A549 (cell line): ENCODE measurements at regions not wholly inside any gene's neighbourhood (a gene's known extent, or its start where the extent isn't known, plus 50 kb on each side); places are given as distances from the start of the nearest gene placed in this dataset.

Experiments
- ATAC-seq, 2 experiments: fragments of 200-7000 bp in 1 of 2; fragments of >200 bp in 1 of 2; cut with Nextera tagmentation in 1 of 2; cut with Tn5 transposase in 1 of 2; 3 replicates each; pipeline versions ENCODE4 v1.8.0 to v1.9.1; 2018 to 2020; ENCODE audit warnings: mild to moderate bottlenecking in 1 of 2, moderate library complexity in 1 of 2
- CTCF ChIA-PET: fragments of 300-600 bp; sonication (Branson Sonifier 250); formaldehyde crosslinking; extraction: SDS; loops from one replicate; lab custom pipeline; 2021; ENCODE audit warnings: antibody characterized with exemption, inconsistent platforms; lab: Yijun Ruan, JAX
- POLR2A ChIA-PET: fragments of 350-600 bp; formaldehyde crosslinking; extraction: SDS; loops from one replicate; lab custom pipeline; 2021; ENCODE audit warnings: antibody characterized with exemption, inconsistent platforms; lab: Yijun Ruan, JAX
- DNase-seq, 2 experiments: peaks; one replicate each; pipeline versions ENCODE4 v3.0.0 to v3.0.0-alpha.2; 2011 to 2016; ENCODE audit warnings: low read depth in 1 of 2, low spot score in 1 of 2
- FAIRE-seq: peaks from 2 replicates; lab custom pipeline; 2011; peaks lifted over from hg19 to GRCh38; lab: Jason Lieb, UNC
- H3K27ac ChIP-seq, 2 experiments: fragments of >200 bp; sonication (Bioruptor Twin); formaldehyde crosslinking; 3 replicates each; pipeline ENCODE4 v1.5.1; 2016 to 2017
- H3K4me1 ChIP-seq: fragments of >200 bp; sonication (Bioruptor Twin); formaldehyde crosslinking; 3 replicates; pipeline ENCODE4 v1.6.1; 2016
- H3K4me2 ChIP-seq: fragments of >200 bp; sonication (Bioruptor Twin); formaldehyde crosslinking; 3 replicates; pipeline ENCODE4 v1.6.1; 2016
- H3K4me3 ChIP-seq: fragments of >200 bp; sonication (Bioruptor Twin); formaldehyde crosslinking; 3 replicates; pipeline ENCODE4 v1.5.1; 2016
- H3K9me3 ChIP-seq: fragments of >200 bp; sonication (Bioruptor Twin); formaldehyde crosslinking; 3 replicates; pipeline ENCODE4 v1.6.1; 2016
- BHLHE40 ChIP-seq: IDR thresholded peaks from 2 replicates; pipeline ENCODE4 v1.6.1; 2012; ENCODE audit warnings: low read depth, low read length, inconsistent platforms
- CBX2 ChIP-seq: fragments of 200-600 bp; sonication (generic); IDR thresholded peaks from 2 replicates; pipeline ENCODE4 v1.6.1; 2016; ENCODE audit warnings: low read depth, mild to moderate bottlenecking, borderline replicate concordance
- EHF ChIP-seq: fragments of 250-450 bp; sonication (Bioruptor Pico); IDR thresholded peaks from 2 replicates; pipeline ENCODE4 v1.5.0; 2020; ENCODE audit warnings: mild to moderate bottlenecking
- EHMT2 ChIP-seq: fragments of 200-600 bp; sonication (generic); IDR thresholded peaks from 2 replicates; pipeline ENCODE4 v1.6.1; 2016; ENCODE audit warnings: antibody characterized with exemption, low read depth, mild to moderate bottlenecking, moderate library complexity
- ESRRA ChIP-seq: fragments of 150-350 bp; IDR thresholded peaks from 2 replicates; pipeline ENCODE4 v1.6.1; 2014; ENCODE audit warnings: mild to moderate bottlenecking, low read length, borderline replicate concordance
- FOSB ChIP-seq: fragments of 250-450 bp; sonication (Bioruptor Pico); IDR thresholded peaks from 2 replicates; pipeline ENCODE4 v1.5.0; 2020; ENCODE audit warnings: mild to moderate bottlenecking, moderate library complexity
- FOSL2 ChIP-seq, 2 experiments: fragments of 450-650 bp in 1 of 2; fragments of >200 bp in 1 of 2; sonication (Bioruptor Twin) in 1 of 2; formaldehyde crosslinking; IDR thresholded peaks; 2 replicates each; pipeline versions ENCODE4 v1.5.0 to v1.6.1; 2016 to 2020; ENCODE audit warnings: mild to moderate bottlenecking in 1 of 2, moderate library complexity in 1 of 2
- GATA3 ChIP-seq: IDR thresholded peaks from 2 replicates; pipeline ENCODE4 v1.6.1; 2012; ENCODE audit warnings: borderline replicate concordance
- HDAC2 ChIP-seq: fragments of 200-600 bp; sonication (generic); IDR thresholded peaks from 2 replicates; pipeline ENCODE4 v1.6.1; 2016
- HMGXB4 ChIP-seq: fragments of 250-450 bp; sonication (Bioruptor Pico); IDR thresholded peaks from 2 replicates; pipeline ENCODE4 v1.5.0; 2021; ENCODE audit warnings: mild to moderate bottlenecking, moderate library complexity, borderline replicate concordance
- HOXB13 ChIP-seq: fragments of 250-450 bp; sonication (Bioruptor Pico); IDR thresholded peaks from 2 replicates; pipeline ENCODE4 v1.5.0; 2020; ENCODE audit warnings: low read depth, mild to moderate bottlenecking, moderate library complexity
- JUN ChIP-seq, 2 experiments: fragments of >200 bp; sonication (Bioruptor Twin); formaldehyde crosslinking; IDR thresholded peaks; 2 replicates in 1 of 2; 3 replicates in 1 of 2; pipeline ENCODE4 v1.6.1; 2016 to 2017
- JUNB ChIP-seq: fragments of >200 bp; sonication (Bioruptor Twin); formaldehyde crosslinking; IDR thresholded peaks from 2 replicates; pipeline ENCODE4 v1.6.1; 2016
- KDM1A ChIP-seq: fragments of 200-600 bp; sonication (generic); IDR thresholded peaks from 2 replicates; pipeline ENCODE4 v1.6.1; 2016; ENCODE audit warnings: low read depth, mild to moderate bottlenecking
- MYC ChIP-seq: IDR thresholded peaks from 2 replicates; pipeline ENCODE4 v1.6.1; 2012; ENCODE audit warnings: mild to moderate bottlenecking, inconsistent platforms, low read length, improper control_type of control experiment, borderline replicate concordance
- NFE2L2 ChIP-seq: fragments of 150-350 bp; conservative IDR thresholded peaks from 2 replicates; pipeline ENCODE4 v1.6.1; 2014; ENCODE audit warnings: low read length
- NPAS2 ChIP-seq: fragments of 250-450 bp; sonication (Bioruptor Pico); IDR thresholded peaks from 2 replicates; pipeline ENCODE4 v1.8.0; 2022; ENCODE audit warnings: mild to moderate bottlenecking, moderate library complexity, borderline replicate concordance
- RAD21 ChIP-seq, 2 experiments: fragments of >200 bp in 1 of 2; sonication (Bioruptor Twin) in 1 of 2; formaldehyde crosslinking in 1 of 2; IDR thresholded peaks in 1 of 2; conservative IDR thresholded peaks in 1 of 2; 2 replicates in 1 of 2; 3 replicates in 1 of 2; pipeline ENCODE4 v1.6.1; 2012 to 2018; ENCODE audit warnings: inconsistent platforms in 1 of 2
- RARB ChIP-seq: fragments of 250-450 bp; sonication (Bioruptor Pico); IDR thresholded peaks from 2 replicates; pipeline ENCODE4 v1.8.0; 2021; ENCODE audit warnings: mild to moderate bottlenecking, moderate library complexity
- RCOR1 ChIP-seq: fragments of 150-350 bp; IDR thresholded peaks from 2 replicates; pipeline ENCODE4 v1.6.1; 2014; ENCODE audit warnings: antibody characterized with exemption, low read length, low read depth
- RFX5 ChIP-seq: fragments of 450-650 bp; IDR thresholded peaks from 2 replicates; pipeline ENCODE4 v1.7.1; 2014; ENCODE audit warnings: antibody characterized with exemption, mild to moderate bottlenecking, moderate library complexity
- SREBF2 ChIP-seq: fragments of 450-650 bp; IDR thresholded peaks from 2 replicates; pipeline ENCODE4 v1.6.1; 2014; ENCODE audit warnings: mild to moderate bottlenecking, moderate library complexity
- TP53 ChIP-seq: fragments of 250-450 bp; sonication (Bioruptor Pico); IDR thresholded peaks from 2 replicates; pipeline ENCODE4 v1.5.0; 2021; ENCODE audit warnings: mild to moderate bottlenecking, moderate library complexity
- ZFP36 ChIP-seq: fragments of 450-650 bp; IDR thresholded peaks from 2 replicates; pipeline ENCODE4 v1.6.1; 2014; ENCODE audit warnings: borderline replicate concordance; ENCODE audit not compliant: partially characterized antibody
- WGBS: methylation state at CpG from one replicate; pipeline ENCODE4 v1.1.6; 2017; ENCODE audit errors: missing lambda C conversion rate; 5-methylcytosine and 5-hydroxymethylcytosine counted together
- TF ChIP-seq, protein P1 (sequence below): fragments of 450-650 bp; IDR thresholded peaks from 2 replicates; pipeline ENCODE4 v1.6.1; 2014; ENCODE audit warnings: antibody characterized with exemption

- no peak overlapping the region for H3K4me3 ChIP-seq
- DNase-seq (no peak), FAIRE-seq (no peak), ATAC-seq (no peak)
- no peaks in the 10 kb centered on the region for H3K9me3 ChIP-seq
- CTCF ChIA-PET = no interaction called here
- no peak overlapping the region for H3K4me2 ChIP-seq
- WGBS = 3% methylated on average over 5 of the region's 5 CpGs
- H3K4me1 ChIP-seq = no peaks in the 10 kb centered on the region
- H3K27ac ChIP-seq = no peak overlapping the region
- POLR2A ChIA-PET = no interaction called here
- no peak for TF ChIP-seq SREBF2
- TF ChIP-seq EHMT2 = no peak
- TF ChIP-seq, protein P1, sequence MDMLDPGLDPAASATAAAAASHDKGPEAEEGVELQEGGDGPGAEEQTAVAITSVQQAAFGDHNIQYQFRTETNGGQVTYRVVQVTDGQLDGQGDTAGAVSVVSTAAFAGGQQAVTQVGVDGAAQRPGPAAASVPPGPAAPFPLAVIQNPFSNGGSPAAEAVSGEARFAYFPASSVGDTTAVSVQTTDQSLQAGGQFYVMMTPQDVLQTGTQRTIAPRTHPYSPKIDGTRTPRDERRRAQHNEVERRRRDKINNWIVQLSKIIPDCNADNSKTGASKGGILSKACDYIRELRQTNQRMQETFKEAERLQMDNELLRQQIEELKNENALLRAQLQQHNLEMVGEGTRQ = no peak
- TF ChIP-seq MYC = no peak
- TF ChIP-seq RCOR1 = no peak
- no peak for TF ChIP-seq RAD21 (conservative IDR thresholded peaks at IDR 0.05 in 1 of 2, IDR thresholded peaks at IDR 0.05 in 1 of 2)
- TF ChIP-seq ZFP36 = no peak
- no peak for TF ChIP-seq NFE2L2
- no peak for TF ChIP-seq JUNB
- TF ChIP-seq FOSB (CRISPR knock-in tag) = no peak
- no peak for TF ChIP-seq EHF (CRISPR knock-in tag)
Measured at GRCh38 chr1:215417122-215417521, 150.0 kb upstream of the KCTD3 start.

GRCh38 chr1:215418876-215419447, 148.1 kb upstream of the KCTD3 start:
- no peak for FAIRE-seq
- CTCF ChIA-PET = no interaction called here
- ATAC-seq = no peak
- TF ChIP-seq NFE2L2 = no peak
- no peak for TF ChIP-seq NPAS2 (CRISPR knock-in tag)
- TF ChIP-seq, protein P1 = no peak
- TF ChIP-seq BHLHE40 = no peak
- TF ChIP-seq JUN (IDR thresholded peaks at IDR 0.05) = no peak
- WGBS = 24% methylated on average over 2 of the region's 2 CpGs
- Histone ChIP-seq H3K4me3 (no peak overlapping the region), H3K4me1 (no peaks in the 10 kb centered on the region), H3K27ac (no peak overlapping the region), H3K4me2 (no peak overlapping the region), H3K9me3 (no peaks in the 10 kb centered on the region)
- no peak for DNase-seq
- POLR2A ChIA-PET = no interaction called here

DNA sequence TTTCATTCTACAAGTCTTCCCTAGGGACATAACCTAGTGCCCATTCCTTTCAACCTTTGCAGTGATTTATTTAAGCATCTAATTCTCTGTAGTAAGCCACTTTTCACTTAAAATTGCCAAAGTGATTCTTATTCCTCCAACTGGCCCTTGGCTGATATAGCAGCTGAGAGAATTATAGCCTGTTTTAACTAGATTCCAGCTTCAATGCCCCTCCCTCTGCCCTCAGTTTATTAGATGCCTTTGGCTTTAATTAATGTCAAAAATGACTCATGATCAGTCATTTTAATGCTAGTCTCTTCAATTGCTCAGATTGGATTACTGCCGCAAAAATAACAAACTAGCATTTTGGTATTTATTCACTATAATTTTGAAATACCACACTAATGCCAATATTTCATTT, 145.4 kb upstream of the KCTD3 start:
- 65% methylated on average over 1 of the region's 1 CpG for WGBS
- no peak overlapping the region for H3K27ac ChIP-seq
- CTCF ChIA-PET = no interaction called here
- TF ChIP-seq NFE2L2 (no peak), GATA3 (no peak), ESRRA (no peak), HMGXB4 (CRISPR knock-in tag) (no peak)
- TF ChIP-seq, all 56 proteins: peak for 0
- Histone ChIP-seq H3K9me3 (no peaks in the 10 kb centered on the region), H3K4me2 (no peak overlapping the region), H3K4me1 (no peaks in the 10 kb centered on the region), H3K4me3 (no peak overlapping the region)
- ATAC-seq = no peak
- no peak for FAIRE-seq
- POLR2A ChIA-PET = no interaction called here
- no peak for DNase-seq

- ATAC-seq (no peak), DNase-seq (no peak), FAIRE-seq (no peak)
- CTCF ChIA-PET = no interaction called here
- WGBS = 2% methylated on average over 2 of the region's 2 CpGs
- H3K4me1 ChIP-seq = no peaks in the 10 kb centered on the region
- POLR2A ChIA-PET = no interaction called here
- H3K4me3 ChIP-seq = no peak overlapping the region
- H3K9me3 ChIP-seq = no peaks in the 10 kb centered on the region
- H3K27ac ChIP-seq = no peak overlapping the region
- no peak overlapping the region for H3K4me2 ChIP-seq
- no peak for TF ChIP-seq FOSL2 (IDR thresholded peaks at IDR 0.05)
- TF ChIP-seq FOSL2 (CRISPR knock-in tag; IDR thresholded peaks at IDR 0.05) = no peak
- TF ChIP-seq KDM1A = no peak
- no peak for TF ChIP-seq JUNB
- no peak for TF ChIP-seq TP53
- TF ChIP-seq HOXB13 = no peak
- no peak for TF ChIP-seq MYC
- TF ChIP-seq RARB (CRISPR knock-in tag) = no peak
- TF ChIP-seq ZFP36 = no peak
- no peak for TF ChIP-seq RFX5
- TF ChIP-seq HDAC2 = no peak
- no peak for TF ChIP-seq NFE2L2
- TF ChIP-seq BHLHE40 = no peak
- no peak for TF ChIP-seq CBX2
- TF ChIP-seq, protein P1 = no peak
Measured at GRCh38 chr1:215423288-215423687, 143.8 kb upstream of the KCTD3 start.
